GM21723 (cell line): ENCODE measurements at regions not wholly inside any gene's neighbourhood (a gene's known extent, or its start where the extent isn't known, plus 50 kb on each side); places are given as distances from the start of the nearest gene placed in this dataset.
"Not testable (repeated sequence)": the region's sequence is repeated elsewhere in the genome, so short reads cannot be mapped to it uniquely, and the experiment has no call there.

Experiments used
- ATAC-seq: cut with Tn5 transposase; IDR thresholded peaks from one replicate; pipeline ENCODE4 v1.9.1; 2021; ENCODE audit warnings: mild to moderate bottlenecking, moderate library complexity; ENCODE audit not compliant: unreplicated experiment

DNA sequence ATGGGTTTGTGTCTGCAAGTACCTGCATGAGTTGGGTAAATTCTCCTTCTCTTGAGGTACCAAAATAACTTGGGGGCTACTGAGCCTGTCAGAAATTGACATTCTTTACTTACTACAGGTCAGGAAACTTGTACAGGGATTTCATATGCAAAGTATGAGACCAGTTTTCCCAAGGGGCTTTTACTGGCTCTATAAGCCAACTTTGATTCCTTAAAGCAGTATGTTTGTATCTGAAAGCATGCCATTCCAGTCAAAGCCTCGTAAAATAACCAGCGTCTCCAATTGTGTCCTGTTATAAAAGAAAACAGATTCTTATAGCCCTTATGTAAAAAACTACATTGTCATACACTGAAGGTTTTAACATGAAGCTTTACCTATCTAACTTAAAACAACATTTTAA is 90.2 kb downstream of the ZNF467 start:
- no peak for ATAC-seq

DNA sequence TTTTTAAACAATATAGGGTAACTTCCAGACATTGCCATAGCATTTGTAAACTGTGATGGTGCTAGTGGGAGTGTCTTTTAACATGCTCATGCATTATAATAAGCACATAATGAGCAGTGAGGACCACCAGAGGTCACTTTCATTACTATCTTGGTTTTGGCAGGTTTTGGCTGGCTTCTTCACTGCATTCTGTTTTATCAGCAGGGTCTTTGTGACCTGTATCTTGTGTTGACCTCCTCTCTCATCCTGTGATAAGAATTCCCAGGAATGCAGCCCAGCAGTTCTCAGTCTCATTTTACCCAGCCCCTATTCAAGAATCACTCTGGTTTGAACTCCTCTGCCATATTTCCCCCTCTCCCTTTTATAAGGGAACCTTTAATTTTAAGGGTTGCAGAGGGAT is 91.3 kb downstream of the ZNF467 start:
- no peak for ATAC-seq

DNA sequence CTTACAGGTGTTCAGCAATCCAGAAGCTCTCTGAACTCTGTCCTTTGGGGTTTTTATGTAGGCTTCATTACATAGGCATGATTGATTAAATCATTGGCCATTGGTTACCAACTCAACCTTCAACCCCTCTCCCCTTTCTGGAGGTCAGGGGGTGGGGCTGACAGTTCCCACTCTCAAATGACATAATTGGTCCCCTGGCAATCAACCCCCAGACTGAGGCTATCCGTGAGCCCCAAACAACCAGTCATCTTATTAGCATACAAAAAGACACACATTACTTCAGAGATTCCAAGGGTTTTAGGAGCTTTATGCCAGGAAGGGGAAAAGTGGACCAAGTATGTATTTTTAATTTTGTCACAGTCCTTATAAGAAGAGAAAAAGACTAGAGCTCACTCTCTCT is 92.1 kb downstream of the ZNF467 start:
- no peak for ATAC-seq

DNA sequence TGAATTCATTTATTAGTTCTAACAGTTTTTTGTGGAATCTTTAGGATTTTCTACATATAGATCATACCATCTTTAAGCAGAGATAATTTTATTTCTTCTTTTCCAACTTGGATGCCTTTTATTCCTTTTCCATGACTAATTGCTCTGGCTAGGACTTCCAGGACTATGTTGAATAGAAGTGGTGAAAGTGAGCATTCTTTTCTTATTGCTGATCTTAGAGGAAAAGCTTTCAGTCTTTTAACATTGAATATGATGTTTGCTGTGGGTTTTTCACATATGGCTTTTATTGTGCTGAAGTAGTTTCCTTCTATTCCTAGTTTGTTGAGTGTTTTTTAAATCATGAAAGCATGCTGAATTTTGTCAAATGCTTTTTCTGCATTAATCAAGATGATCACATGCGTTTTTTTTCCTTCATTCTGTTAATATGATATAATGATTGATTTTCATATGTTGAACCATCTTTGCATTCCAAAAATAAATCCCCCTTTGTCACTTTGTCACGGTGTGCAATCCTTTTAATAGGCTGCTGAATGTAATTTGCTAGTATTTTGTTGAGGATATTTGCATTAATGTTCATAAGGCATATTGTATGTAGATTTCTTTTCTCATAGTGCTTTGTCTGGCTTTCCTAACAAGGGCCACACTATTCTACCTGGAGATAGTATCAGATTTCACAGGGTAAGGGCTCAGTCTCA is 92.9 kb downstream of the ZNF467 start:
- no peak for ATAC-seq

DNA sequence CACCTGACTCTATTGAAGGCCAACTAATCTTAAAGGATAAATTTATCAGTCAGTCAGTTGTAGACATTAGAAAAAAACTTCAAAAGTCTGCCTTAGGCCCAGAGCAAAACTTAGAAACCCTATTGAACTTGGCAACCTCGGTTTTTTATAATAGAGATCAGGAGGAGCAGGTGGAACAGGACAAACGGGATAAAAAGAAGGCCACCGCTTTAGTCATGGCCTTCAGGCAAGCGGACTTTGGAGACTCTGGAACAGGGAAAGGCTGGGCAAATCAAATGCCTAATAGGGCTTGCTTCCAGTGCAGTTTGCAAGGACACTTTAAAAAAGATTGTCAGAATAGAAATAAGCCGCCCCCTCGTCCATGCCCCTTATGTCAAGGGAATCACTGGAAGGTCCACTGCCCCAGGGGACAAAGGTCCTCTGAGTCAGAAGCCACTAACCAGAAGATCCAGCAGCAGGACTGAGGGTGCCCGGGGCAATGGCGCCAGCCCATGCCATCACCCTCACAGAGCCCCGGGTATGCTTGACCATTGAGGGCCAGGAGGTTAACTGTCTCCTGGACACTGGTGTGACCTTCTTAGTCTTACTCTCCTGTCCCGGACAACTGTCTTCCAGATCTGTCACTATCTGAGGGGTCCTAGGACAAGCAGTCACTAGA is 98.5 kb downstream of the ZNF467 start:
- not testable (repeated sequence) for ATAC-seq

DNA sequence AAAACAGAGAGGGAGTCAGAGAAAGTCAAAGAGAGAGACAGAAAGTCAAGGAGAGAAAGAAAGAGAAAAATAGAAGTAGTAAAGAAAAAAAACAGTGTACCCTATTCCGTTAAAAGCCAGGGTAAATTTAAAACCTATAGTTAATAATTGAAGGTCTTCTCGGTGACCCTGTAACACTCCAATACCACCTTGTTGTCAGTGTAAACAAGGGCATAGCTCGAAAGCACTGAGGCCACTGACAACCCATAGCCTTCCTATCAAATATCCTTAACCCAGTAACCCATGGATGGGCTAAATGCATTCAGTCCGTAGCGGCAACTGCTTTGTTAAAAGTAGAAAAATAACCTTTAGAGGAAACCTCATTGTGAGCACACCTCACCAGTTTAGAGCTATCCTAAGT is 100.4 kb downstream of the ZNF467 start:
- ATAC-seq = no peak

- no peak for ATAC-seq
Observed at GRCh38 chr7:149670288-149670687, 103.1 kb downstream of the ZNF467 start.

- no peak for ATAC-seq
Observed at GRCh38 chr7:149669121-149669818, 104.1 kb downstream of the ZNF467 start.

- ATAC-seq = no peak
Observed at GRCh38 chr7:149666360-149666945, 106.9 kb downstream of the ZNF467 start.

GRCh38 chr7:149665618-149666017 is 107.8 kb downstream of the ZNF467 start:
- ATAC-seq = not testable (repeated sequence)

DNA sequence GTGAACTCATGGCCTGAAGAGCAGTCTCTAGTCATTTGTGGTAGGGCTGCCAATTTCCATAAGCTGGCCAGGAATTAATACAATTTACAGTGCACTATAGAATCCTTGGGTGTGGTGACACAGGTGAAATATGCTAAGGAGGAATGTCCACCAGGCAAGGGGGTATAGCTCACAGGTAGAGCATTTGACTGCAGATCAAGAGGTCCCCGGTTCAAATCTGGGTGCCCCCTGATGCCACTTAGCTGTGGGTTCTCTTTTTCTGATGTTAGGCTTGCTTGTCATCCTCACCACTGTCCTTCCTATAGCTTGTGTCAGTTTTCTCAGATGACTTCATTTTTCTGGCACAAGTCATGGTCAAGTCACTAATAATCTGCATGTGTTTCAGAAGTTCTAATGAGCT is 108.7 kb downstream of the ZNF467 start:
- no peak for ATAC-seq

DNA sequence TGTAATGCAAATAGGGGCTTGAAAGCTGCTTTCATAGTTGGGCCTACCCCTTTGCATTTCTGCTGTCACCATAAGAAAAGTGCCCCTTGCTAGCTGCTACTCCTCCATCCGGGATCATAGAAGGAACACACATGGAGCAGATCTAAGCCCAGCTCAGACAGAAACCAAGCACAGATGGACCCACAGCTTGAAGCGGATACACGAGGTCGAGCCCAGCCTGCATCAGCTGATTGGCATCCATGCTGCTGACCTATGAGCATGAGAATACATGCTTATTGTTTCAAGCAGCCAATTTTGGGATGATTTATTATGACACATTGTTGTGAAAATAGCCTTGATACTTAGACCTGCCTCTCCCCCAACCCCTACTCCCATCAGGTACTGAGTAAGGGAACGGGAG is 109.2 kb downstream of the ZNF467 start:
- ATAC-seq = no peak

DNA sequence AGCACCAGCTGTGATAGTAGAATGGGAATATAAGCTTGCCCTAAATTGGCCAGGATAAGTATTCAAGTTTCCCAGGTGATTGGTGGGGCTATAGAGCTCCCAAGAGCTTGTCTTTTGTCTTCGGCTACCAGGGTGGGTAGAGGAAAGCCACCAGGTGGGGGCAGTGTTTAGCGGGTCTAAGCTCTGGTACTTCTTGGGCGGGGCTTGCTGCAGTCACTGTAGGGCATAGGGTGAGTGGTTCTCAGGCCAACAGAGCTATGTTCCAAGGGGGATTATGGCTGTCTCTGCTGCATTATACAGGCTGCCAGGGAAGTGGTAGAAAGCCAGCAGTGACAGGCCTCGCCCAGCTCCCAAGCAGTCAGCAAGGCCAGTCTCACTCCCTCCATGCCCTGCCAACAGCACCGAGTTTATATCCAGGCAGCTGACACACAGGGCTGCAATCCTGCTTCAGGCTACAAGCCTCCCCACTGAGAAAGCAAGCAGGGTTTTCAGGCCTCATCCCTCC is 110.7 kb downstream of the ZNF467 start:
- peak; percentile 94 for ATAC-seq

- ATAC-seq = no peak
Observed at GRCh38 chr7:149655784-149656183, 117.6 kb downstream of the ZNF467 start.

DNA sequence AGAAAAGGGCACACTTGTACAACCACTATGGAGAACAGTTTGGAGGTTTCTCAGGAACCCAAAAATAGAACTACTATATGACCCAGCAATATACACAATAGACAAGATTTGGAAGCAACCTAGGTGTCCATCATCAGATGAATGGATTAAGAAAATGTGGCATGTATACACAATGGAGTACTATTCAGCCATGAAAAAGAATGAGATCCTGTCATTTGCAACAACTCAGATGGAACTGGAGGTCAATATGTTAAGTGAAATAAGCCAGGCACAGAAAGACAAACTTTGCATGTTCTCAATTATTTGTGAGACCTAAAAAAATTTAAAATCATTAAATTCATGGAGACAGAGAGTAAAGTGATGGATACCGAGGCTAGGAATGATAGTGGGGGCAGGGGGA is 118.8 kb downstream of the ZNF467 start:
- ATAC-seq = no peak

DNA sequence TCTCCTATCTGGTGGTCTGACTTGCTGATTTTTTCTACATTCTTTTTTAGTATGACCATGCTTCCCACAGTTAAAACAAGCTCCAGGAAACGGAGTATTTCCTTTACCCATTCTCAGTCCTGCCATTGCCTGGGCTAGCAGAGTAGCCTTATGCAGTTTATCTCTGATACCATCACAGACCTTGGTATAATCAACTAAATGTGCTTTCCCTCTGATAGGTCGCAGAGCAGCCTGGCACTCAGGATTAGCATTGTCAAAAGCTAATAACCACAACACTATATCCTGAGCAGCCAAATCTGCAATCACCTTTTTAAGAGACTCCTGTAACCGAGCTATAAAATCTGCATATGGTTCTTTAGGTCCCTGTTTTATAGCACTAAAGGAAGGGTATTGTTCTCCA is 123.2 kb downstream of the ZNF467 start:
- ATAC-seq = not testable (repeated sequence)

DNA sequence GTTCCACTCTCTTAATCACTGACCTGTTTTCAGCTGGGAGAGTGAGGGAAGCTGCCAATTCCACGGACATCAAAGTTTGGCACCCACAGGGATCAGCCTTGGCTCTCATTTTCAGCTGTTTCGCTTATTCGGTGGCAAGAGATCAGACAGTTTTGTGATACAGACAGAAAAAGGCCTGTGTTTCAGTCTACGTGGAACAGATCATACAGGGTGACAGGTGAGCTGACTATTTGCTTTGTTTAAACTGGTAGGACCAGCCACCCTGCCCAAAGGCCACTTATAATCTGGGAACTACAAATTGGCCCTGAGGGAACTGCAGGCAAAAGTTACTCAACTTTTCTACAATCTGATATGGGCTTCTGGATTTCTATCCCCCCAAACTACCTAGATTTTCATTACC is 128.6 kb downstream of the ZNF467 start:
- ATAC-seq = no peak

- ATAC-seq = no peak
Observed at GRCh38 chr7:149642589-149642988, 130.8 kb downstream of the ZNF467 start.

DNA sequence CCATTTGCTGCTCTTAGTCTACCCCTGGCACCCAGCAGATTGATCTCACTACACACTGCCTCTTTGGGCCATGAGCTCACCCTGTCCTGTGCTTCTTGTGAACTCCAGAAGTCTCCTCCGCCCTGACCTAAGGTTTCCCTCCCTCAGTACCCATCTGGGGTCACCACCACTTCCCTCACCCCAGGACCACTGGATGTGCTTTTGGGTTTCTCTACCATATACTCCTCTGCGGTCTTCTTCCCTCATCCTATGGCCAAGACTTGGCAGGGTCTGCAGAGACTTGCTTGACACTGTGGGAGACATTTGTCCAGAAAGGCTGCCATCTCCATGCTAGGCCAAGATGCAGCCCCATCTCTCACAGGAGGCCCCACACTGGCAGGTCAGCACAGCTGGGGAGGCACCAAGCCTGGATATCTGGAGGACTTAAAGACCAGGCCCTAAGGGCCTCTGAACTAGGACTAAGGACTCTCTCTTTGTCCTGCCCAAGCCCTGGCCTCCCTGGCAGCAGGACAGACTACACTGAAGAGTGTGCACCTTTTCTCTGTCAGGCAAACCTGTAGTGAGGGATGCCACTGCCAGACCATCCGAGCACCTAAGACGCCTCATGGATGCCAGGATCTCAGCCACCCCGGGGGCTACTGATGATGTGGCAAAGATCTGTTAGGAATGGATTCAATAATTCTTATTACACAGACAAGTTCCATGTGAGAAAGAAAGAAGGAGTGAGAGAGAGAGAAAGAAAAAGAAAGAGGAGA is 134.6 kb downstream of the ZNF467 start:
- ATAC-seq = no peak

DNA sequence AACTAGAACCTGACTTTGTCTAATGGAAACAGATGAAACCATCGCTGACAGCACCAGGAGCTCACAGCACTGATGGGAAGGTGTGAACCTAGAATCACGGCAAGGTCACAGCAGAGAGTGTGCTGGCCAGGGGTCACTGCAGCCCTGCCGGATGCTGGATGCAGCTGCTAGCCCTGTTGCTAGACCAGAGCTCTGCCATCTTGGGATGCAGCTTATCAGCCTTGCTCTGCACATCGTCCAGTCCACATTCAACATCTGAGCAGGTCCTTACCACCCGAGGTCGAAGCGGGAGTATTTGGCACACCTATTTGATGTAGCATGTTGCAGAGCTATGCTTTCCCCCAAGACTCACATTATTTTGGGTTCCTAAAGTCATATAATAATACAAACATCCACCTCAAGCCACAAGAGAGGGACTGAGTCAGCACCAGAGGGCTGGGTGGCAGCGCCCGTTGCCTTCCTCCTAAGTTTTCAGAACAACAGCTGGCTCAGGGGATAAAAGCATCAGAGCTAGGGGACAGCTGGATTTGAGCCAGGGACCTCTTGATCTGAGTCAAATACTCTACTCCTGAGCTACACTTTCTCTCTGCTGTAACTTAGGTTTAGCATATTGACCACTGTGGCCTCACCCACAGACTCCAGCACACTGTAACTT is 135.3 kb downstream of the ZNF467 start:
- ATAC-seq = no peak
